Transverse colon (tissue), 4 donors: ENCODE measurements at regions not wholly inside any gene's neighbourhood (a gene's known extent, or its start where the extent isn't known, plus 50 kb on each side); places are given as distances from the start of the nearest gene placed in this dataset.

Source experiments
- DNase-seq: peaks from one replicate; pipeline ENCODE4 v3.0.0-alpha.2; 2019
- H3K27ac ChIP-seq, 4 donors: fragments of 200-600 bp; sonication (generic); 2 replicates each; pipeline ENCODE4 v1.5.1; 2016 to 2018; ENCODE audit warnings: inconsistent platforms in 4 of 4
- H3K27me3 ChIP-seq: fragments of 200-600 bp; sonication (generic); 2 replicates; pipeline ENCODE4 v1.5.1; 2017; ENCODE audit warnings: inconsistent platforms
- H3K36me3 ChIP-seq, 4 donors: fragments of 200-600 bp; sonication (generic); 2 replicates each; pipeline ENCODE4 v1.5.1; 2017 to 2019; ENCODE audit warnings: inconsistent platforms in 4 of 4
- H3K4me1 ChIP-seq, 4 donors: fragments of 200-600 bp; sonication (generic); 2 replicates each; pipeline ENCODE4 v1.5.1; 2017 to 2020; ENCODE audit warnings: inconsistent platforms in 4 of 4
- H3K4me3 ChIP-seq, 4 donors: fragments of 200-600 bp; sonication (generic); 1 replicate in 1 of 4; 2 replicates in 3 of 4; pipeline versions ENCODE4 v1.5.1 to v1.6.1; 2017 to 2019; ENCODE audit warnings: inconsistent platforms in 4 of 4
- H3K9me3 ChIP-seq, 2 donors: fragments of 200-600 bp; sonication (generic); 2 replicates each; pipeline ENCODE4 v1.5.1; 2017 to 2019; ENCODE audit warnings: inconsistent platforms in 2 of 2
- EP300 ChIP-seq: sonication (generic); formaldehyde crosslinking; IDR thresholded peaks from one replicate; pipeline ENCODE4 v1.6.1; 2017; ENCODE audit warnings: antibody characterized with exemption, low read depth
- POLR2A ChIP-seq: fragments of 450-650 bp; IDR thresholded peaks from one replicate; pipeline ENCODE4 v1.6.1; 2016; ENCODE audit warnings: antibody characterized with exemption, mild to moderate bottlenecking, moderate library complexity
- POLR2AphosphoS5 ChIP-seq, 3 donors: sonication (generic); formaldehyde crosslinking; IDR thresholded peaks; one replicate each; pipeline ENCODE4 v1.6.1; 2016; ENCODE audit warnings: antibody characterized with exemption in 3 of 3
- WGBS, 2 donors: methylation state at CpG; one replicate each; pipeline ENCODE4 v1.1.5; 2018; ENCODE audit warnings: low coverage in 1 of 2; 5-methylcytosine and 5-hydroxymethylcytosine counted together
- in situ Hi-C, 4 donors: fragments of 200-750 bp; cut with MboI; loops; one replicate each; pipeline versions ENCODE4 v1.15.0 to v1.15.1; 2017; ENCODE audit warnings: low sequenced_read_pairs in 3 of 4, low pct_ligation_motif_present in 1 of 4, low pct_unique_long_range_greater_than_20kb in 1 of 4
- intact Hi-C: fragments of 100-400 bp; cut with DNase I; formaldehyde crosslinking; loops from one replicate; pipeline ENCODE4 v1.15.1; 2023; ENCODE audit warnings: low total_unique reads
- TF ChIP-seq, protein P1 (sequence below), 5 experiments: fragments of 200-600 bp in 3 of 5; fragments of 450-650 bp in 2 of 5; sonication (generic) in 3 of 5; IDR thresholded peaks; 1 replicate in 2 of 5; 2 replicates in 3 of 5; pipeline ENCODE4 v1.5.1; 2016 to 2017; ENCODE audit warnings: antibody characterized with exemption in 5 of 5, inconsistent platforms in 3 of 5, mild to moderate bottlenecking in 2 of 5, moderate library complexity in 1 of 5

DNA sequence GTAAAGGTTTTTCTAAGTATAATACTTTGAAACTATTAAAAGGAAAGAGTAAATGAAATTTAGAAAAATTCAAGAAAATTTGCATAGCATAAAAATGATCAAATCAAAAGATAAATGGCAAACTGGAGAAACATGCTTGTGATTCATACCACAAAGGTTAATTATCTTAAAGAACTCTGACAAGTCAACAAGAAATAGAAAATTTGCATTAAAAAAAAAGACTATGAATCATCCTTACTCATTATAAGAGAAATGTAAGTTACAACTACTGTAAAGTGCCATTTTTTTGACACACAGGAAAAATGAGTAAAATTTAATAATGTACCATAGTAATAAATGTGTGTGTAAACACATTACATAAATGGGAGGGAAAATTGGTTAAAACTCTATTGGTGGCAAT lies 624.4 kb upstream of the C9orf72 start:
- Histone ChIP-seq H3K27me3 (no peaks in the 10 kb centered on the region), H3K27ac (no peak overlapping the region), H3K9me3 (peaks cover 0 to 4% of the 10 kb centered on the region in 2 donors), H3K36me3 (no peaks in the 10 kb centered on the region), H3K4me1 (no peaks in the 10 kb centered on the region), H3K4me3 (no peak overlapping the region)
- intact Hi-C loops = no loop called here
- DNase-seq = no peak
- TF ChIP-seq EP300 (no peak), POLR2AphosphoS5 (IDR thresholded peaks at IDR 0.05) (no peak), POLR2A (no peak)
- TF ChIP-seq, protein P1, sequence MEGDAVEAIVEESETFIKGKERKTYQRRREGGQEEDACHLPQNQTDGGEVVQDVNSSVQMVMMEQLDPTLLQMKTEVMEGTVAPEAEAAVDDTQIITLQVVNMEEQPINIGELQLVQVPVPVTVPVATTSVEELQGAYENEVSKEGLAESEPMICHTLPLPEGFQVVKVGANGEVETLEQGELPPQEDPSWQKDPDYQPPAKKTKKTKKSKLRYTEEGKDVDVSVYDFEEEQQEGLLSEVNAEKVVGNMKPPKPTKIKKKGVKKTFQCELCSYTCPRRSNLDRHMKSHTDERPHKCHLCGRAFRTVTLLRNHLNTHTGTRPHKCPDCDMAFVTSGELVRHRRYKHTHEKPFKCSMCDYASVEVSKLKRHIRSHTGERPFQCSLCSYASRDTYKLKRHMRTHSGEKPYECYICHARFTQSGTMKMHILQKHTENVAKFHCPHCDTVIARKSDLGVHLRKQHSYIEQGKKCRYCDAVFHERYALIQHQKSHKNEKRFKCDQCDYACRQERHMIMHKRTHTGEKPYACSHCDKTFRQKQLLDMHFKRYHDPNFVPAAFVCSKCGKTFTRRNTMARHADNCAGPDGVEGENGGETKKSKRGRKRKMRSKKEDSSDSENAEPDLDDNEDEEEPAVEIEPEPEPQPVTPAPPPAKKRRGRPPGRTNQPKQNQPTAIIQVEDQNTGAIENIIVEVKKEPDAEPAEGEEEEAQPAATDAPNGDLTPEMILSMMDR (IDR thresholded peaks at IDR 0.05) = no peak
- in situ Hi-C loops = loop anchor here in 1 of 4 donors (25.0 kb wide), 1 partner anchor 90 kb away; no protein-coding TSS in a partner anchor

DNA sequence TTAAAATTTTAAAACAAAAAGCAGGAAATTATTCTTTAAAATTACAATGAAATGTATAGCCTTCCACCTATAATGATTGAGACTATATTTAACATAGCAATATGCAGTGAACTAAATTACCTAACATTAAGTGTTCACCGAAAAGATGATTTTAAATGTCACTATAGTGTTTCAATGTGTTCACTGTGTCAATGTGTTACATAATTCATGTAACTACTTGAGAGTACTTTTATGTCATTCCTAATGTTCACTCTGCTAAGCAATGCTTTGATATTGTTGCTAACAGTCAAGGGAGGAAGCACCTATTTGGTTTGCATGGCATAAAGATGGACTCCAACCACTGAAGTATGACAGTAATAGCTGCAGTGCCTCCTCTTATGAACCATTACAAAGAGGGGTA lies 629.8 kb upstream of the C9orf72 start:
- no peaks in the 10 kb centered on the region for H3K36me3 ChIP-seq
- H3K9me3 ChIP-seq = no peaks in the 10 kb centered on the region
- H3K27ac ChIP-seq = no peak overlapping the region
- DNase-seq = no peak
- H3K4me3 ChIP-seq = no peak overlapping the region
- no peaks in the 10 kb centered on the region for H3K27me3 ChIP-seq
- H3K4me1 ChIP-seq = peaks cover 0 to 9% (median 0%) of the 10 kb centered on the region in 4 donors
- intact Hi-C loops = no loop called here
- 71 to 94% methylated on average over 1 of the region's 1 CpG for WGBS, 2 donors
- in situ Hi-C loops = no loop called here
- TF ChIP-seq, protein P1 (IDR thresholded peaks at IDR 0.05) = no peak
- TF ChIP-seq POLR2AphosphoS5 (IDR thresholded peaks at IDR 0.05) (no peak), EP300 (no peak), POLR2A (no peak)

DNA sequence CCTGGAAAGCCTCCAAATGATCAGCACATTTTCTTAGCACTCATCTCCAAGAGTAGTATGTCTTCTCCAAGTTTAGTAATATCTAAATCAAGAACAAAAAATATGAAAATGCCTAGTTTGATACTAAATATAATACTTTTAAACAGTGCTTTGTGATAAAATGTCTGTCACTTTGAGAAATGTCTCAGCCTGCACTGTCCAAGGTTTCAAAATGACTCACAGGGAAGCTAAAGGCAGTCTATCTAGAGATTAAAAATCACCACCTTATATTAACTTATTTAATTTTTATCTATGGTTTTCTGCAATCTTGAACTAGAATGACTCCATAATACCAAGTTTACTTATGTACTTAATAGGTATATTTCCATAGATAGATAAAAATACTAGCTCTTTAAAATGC lies 633.0 kb upstream of the C9orf72 start:
- intact Hi-C loops (no loop called here), in situ Hi-C loops (no loop called here)
- H3K4me3 ChIP-seq = no peak overlapping the region
- no peak overlapping the region for H3K27ac ChIP-seq
- H3K27me3 ChIP-seq = no peaks in the 10 kb centered on the region
- no peak for TF ChIP-seq POLR2AphosphoS5 (IDR thresholded peaks at IDR 0.05)
- TF ChIP-seq EP300 = no peak
- no peak for TF ChIP-seq POLR2A
- TF ChIP-seq, protein P1 (IDR thresholded peaks at IDR 0.05) = no peak
- no peaks in the 10 kb centered on the region for H3K9me3 ChIP-seq
- peaks cover 0 to 9% (median 0%) of the 10 kb centered on the region in 4 donors for H3K4me1 ChIP-seq
- no peaks in the 10 kb centered on the region for H3K36me3 ChIP-seq
- DNase-seq = no peak

DNA sequence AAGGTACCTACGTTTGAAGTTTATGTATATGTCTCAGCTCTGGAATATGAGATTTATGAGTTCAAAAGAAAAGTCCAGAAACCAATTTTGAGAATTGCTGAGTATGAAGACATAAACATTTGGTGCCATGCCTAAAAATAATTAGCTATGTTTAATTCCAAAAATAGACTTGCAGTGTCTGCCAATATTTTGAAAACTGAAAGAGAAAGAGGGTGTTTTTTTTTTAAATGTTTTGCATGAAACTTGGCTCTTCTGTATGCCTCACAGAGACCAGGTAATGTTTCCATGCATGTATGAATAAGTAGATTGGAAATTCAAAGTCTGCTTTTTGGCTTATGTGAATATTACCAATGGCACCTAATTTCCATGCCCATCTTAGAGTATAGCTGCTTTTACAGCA lies 634.4 kb upstream of the C9orf72 start:
- H3K27me3 ChIP-seq = no peaks in the 10 kb centered on the region
- TF ChIP-seq EP300 = no peak
- TF ChIP-seq POLR2A = no peak
- TF ChIP-seq, protein P1 (IDR thresholded peaks at IDR 0.05) = no peak
- no peak for TF ChIP-seq POLR2AphosphoS5 (IDR thresholded peaks at IDR 0.05)
- no peak for DNase-seq
- no peak overlapping the region for H3K27ac ChIP-seq
- H3K4me3 ChIP-seq = no peak overlapping the region
- H3K36me3 ChIP-seq = no peaks in the 10 kb centered on the region
- peaks cover 0 to 9% (median 0%) of the 10 kb centered on the region in 4 donors for H3K4me1 ChIP-seq
- intact Hi-C loops = no loop called here
- in situ Hi-C loops = no loop called here
- no peaks in the 10 kb centered on the region for H3K9me3 ChIP-seq
- WGBS, 2 donors = 29 to 44% methylated on average over 1 of the region's 1 CpG
